WTC11 (cell line): ENCODE measurements at regions not wholly inside any gene's neighbourhood (a gene's known extent, or its start where the extent isn't known, plus 50 kb on each side); places are given as distances from the start of the nearest gene placed in this dataset.

ENCODE experiments used
- ATAC-seq: fragments of 200-7000 bp; cut with Tn5 transposase; 2 replicates; pipeline ENCODE4 v1.10.0; 2021; ENCODE audit warnings: mild to moderate bottlenecking, moderate library complexity
- CTCF ChIA-PET: fragments of 300-600 bp; sonication (Branson Sonifier 250); formaldehyde crosslinking; loops from one replicate; lab custom pipeline; 2021; ENCODE audit warnings: antibody characterized with exemption; lab: Charles Lee
- POLR2A ChIA-PET: fragments of 350-600 bp; sonication (Branson Sonifier 250); formaldehyde crosslinking; loops from one replicate; lab custom pipeline; 2021; ENCODE audit warnings: antibody characterized with exemption; lab: Charles Lee
- DNase-seq: peaks from one replicate; pipeline ENCODE4 v3.0.0; 2021; ENCODE audit warnings: low spot score
- H3K27ac Mint-ChIP-seq: 2 replicates; pipeline ENCODE4 v1.8.0; 2021; ENCODE audit warnings: mixed read lengths
- H3K27me3 Mint-ChIP-seq: 2 replicates; pipeline ENCODE4 v1.8.0; 2021; ENCODE audit warnings: low read depth, mild to moderate bottlenecking, moderate library complexity, mixed read lengths
- H3K36me3 Mint-ChIP-seq: 2 replicates; pipeline ENCODE4 v1.8.0; 2021; ENCODE audit warnings: mixed read lengths
- H3K4me1 Mint-ChIP-seq: 2 replicates; pipeline ENCODE4 v1.8.0; 2022; ENCODE audit warnings: mixed read lengths
- H3K4me3 Mint-ChIP-seq: 2 replicates; pipeline ENCODE4 v1.8.0; 2021; ENCODE audit warnings: mild to moderate bottlenecking, moderate library complexity, mixed read lengths
- H3K9me3 Mint-ChIP-seq: 2 replicates; pipeline ENCODE4 v1.8.0; 2021; ENCODE audit warnings: mixed read lengths
- ESRRA ChIP-seq: sonication (generic); formaldehyde crosslinking; IDR thresholded peaks from 2 replicates; pipeline ENCODE4 v1.8.1; 2022; ENCODE audit warnings: mild to moderate bottlenecking, missing genetic modification reagents, borderline replicate concordance
- FOXJ3 ChIP-seq: sonication (generic); formaldehyde crosslinking; IDR thresholded peaks from 2 replicates; pipeline ENCODE4 v1.9.0; 2021; ENCODE audit warnings: missing genetic modification reagents, mild to moderate bottlenecking, borderline replicate concordance
- GRHL2 ChIP-seq: fragments of 250-450 bp; sonication (Bioruptor Pico); IDR thresholded peaks from 2 replicates; pipeline ENCODE4 v1.8.0; 2022; ENCODE audit warnings: mild to moderate bottlenecking, moderate library complexity; ENCODE audit not compliant: insufficient replicate concordance, severe bottlenecking
- GTF2I ChIP-seq: fragments of 250-450 bp; sonication (Bioruptor Pico); conservative IDR thresholded peaks from 2 replicates; pipeline ENCODE4 v1.4.0; 2021; ENCODE audit warnings: mild to moderate bottlenecking
- IRF2 ChIP-seq: sonication (generic); formaldehyde crosslinking; IDR thresholded peaks from 2 replicates; pipeline ENCODE4 v1.8.0; 2022; ENCODE audit warnings: low read depth, missing genetic modification reagents, borderline replicate concordance
- MLX ChIP-seq: sonication (generic); formaldehyde crosslinking; IDR thresholded peaks from 2 replicates; pipeline ENCODE4 v1.8.1; 2023; ENCODE audit warnings: mild to moderate bottlenecking, missing genetic modification reagents, moderate library complexity
- MXD4 ChIP-seq: fragments of 250-450 bp; sonication (Bioruptor Pico); IDR thresholded peaks from 2 replicates; pipeline ENCODE4 v1.8.0; 2021; ENCODE audit warnings: mild to moderate bottlenecking, moderate library complexity, borderline replicate concordance
- MYBL2 ChIP-seq: sonication (generic); formaldehyde crosslinking; IDR thresholded peaks from 2 replicates; pipeline ENCODE4 v1.8.1; 2023; ENCODE audit warnings: mild to moderate bottlenecking, moderate library complexity, missing genetic modification reagents
- RORB ChIP-seq: fragments of 250-450 bp; sonication (Bioruptor Pico); IDR thresholded peaks from 2 replicates; pipeline ENCODE4 v1.9.0; 2021; ENCODE audit warnings: mild to moderate bottlenecking
- SP1 ChIP-seq: sonication (generic); formaldehyde crosslinking; conservative IDR thresholded peaks from 2 replicates; pipeline ENCODE4 v1.8.1; 2022; ENCODE audit warnings: missing genetic modification reagents
- TEAD4 ChIP-seq: sonication (generic); formaldehyde crosslinking; IDR thresholded peaks from 2 replicates; pipeline ENCODE4 v1.8.0; 2022; ENCODE audit warnings: mild to moderate bottlenecking, missing genetic modification reagents
- ZNF121 ChIP-seq: sonication (generic); formaldehyde crosslinking; IDR thresholded peaks from 2 replicates; pipeline ENCODE4 v1.8.0; 2023; ENCODE audit warnings: missing genetic modification reagents
- ZNF219 ChIP-seq: sonication (generic); formaldehyde crosslinking; IDR thresholded peaks from 2 replicates; pipeline ENCODE4 v1.8.0; 2023; ENCODE audit warnings: missing genetic modification reagents, mild to moderate bottlenecking, borderline replicate concordance
- TF ChIP-seq, protein P1 (sequence below): fragments of 250-450 bp; sonication (Bioruptor Pico); IDR thresholded peaks from 2 replicates; pipeline ENCODE4 v2.1.2; 2022; ENCODE audit warnings: mild to moderate bottlenecking, moderate library complexity
- TF ChIP-seq, protein P2 (sequence below): sonication (generic); formaldehyde crosslinking; IDR thresholded peaks from 2 replicates; pipeline ENCODE4 v1.8.0; 2023; ENCODE audit warnings: missing genetic modification reagents
- TF ChIP-seq, protein P3 (sequence below): sonication (generic); formaldehyde crosslinking; IDR thresholded peaks from 2 replicates; pipeline ENCODE4 v1.8.1; 2023; ENCODE audit warnings: mild to moderate bottlenecking, missing genetic modification reagents, moderate library complexity
- TF ChIP-seq, protein P4 (sequence below): fragments of 250-450 bp; sonication (Bioruptor Pico); conservative IDR thresholded peaks from 2 replicates; pipeline ENCODE4 v1.9.0; 2021; ENCODE audit warnings: mild to moderate bottlenecking
- TF ChIP-seq, protein P5 (sequence below): sonication (generic); formaldehyde crosslinking; IDR thresholded peaks from 2 replicates; pipeline ENCODE4 v1.8.1; 2022; ENCODE audit warnings: low read depth, missing genetic modification reagents, borderline replicate concordance
- TF ChIP-seq, protein P6 (sequence below): sonication (generic); formaldehyde crosslinking; IDR thresholded peaks from 2 replicates; pipeline ENCODE4 v1.8.0; 2023; ENCODE audit warnings: missing genetic modification reagents, mild to moderate bottlenecking, borderline replicate concordance
- TF ChIP-seq, protein P7 (sequence below): sonication (generic); formaldehyde crosslinking; IDR thresholded peaks from 2 replicates; pipeline ENCODE4 v1.8.1; 2023; ENCODE audit warnings: mild to moderate bottlenecking, missing genetic modification reagents

- TF ChIP-seq, protein P1, sequence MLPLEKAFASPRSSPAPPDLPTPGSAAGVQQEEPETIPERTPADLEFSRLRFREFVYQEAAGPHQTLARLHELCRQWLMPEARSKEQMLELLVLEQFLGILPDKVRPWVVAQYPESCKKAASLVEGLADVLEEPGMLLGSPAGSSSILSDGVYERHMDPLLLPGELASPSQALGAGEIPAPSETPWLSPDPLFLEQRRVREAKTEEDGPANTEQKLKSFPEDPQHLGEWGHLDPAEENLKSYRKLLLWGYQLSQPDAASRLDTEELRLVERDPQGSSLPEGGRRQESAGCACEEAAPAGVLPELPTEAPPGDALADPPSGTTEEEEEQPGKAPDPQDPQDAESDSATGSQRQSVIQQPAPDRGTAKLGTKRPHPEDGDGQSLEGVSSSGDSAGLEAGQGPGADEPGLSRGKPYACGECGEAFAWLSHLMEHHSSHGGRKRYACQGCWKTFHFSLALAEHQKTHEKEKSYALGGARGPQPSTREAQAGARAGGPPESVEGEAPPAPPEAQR, result no peak
- no peak for TF ChIP-seq MLX (CRISPR knock-in tag)
These were observed 394.9 kb upstream of the B3GALT2 start (continued) for GRCh38 chr1:193581341-193581740.

DNA sequence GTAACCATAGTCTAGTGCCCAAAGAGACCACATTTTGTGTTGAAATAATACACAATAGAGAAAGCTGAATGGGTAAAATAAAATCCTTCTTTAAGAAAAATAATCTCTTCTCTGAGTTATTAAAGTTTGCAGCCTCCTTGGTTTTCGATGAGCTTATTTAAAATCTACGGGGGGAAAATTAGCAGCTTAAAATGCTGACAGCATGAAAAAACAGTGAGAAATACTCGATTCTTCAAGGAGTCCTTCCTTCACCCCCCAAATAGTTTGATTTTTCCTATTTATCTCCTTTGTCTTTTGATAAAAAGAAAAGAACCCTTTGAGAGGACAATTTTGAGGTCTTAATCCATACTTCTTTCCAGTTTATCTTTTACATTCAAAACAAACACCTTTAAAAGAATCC is 394.0 kb upstream of the B3GALT2 start:
- POLR2A ChIA-PET, result no interaction called here
- peaks cover 11% of the 10 kb centered on the region for H3K9me3 Mint-ChIP-seq
- no peak overlapping the region for H3K4me3 Mint-ChIP-seq
- H3K27me3 Mint-ChIP-seq, result no peaks in the 10 kb centered on the region
- no peaks in the 10 kb centered on the region for H3K4me1 Mint-ChIP-seq
- CTCF ChIA-PET, result no interaction called here
- no peaks in the 10 kb centered on the region for H3K36me3 Mint-ChIP-seq
- no peak overlapping the region for H3K27ac Mint-ChIP-seq
- DNase-seq, result no peak
- no peak for ATAC-seq
- TF ChIP-seq MXD4 (CRISPR knock-in tag) (no peak), ZNF219 (CRISPR knock-in tag) (no peak), SP1 (CRISPR knock-in tag) (no peak), ESRRA (no peak), FOXJ3 (CRISPR knock-in tag) (no peak), IRF2 (CRISPR knock-in tag) (no peak), ZNF121 (CRISPR knock-in tag) (no peak), GTF2I (CRISPR knock-in tag) (no peak), GRHL2 (CRISPR knock-in tag) (no peak), RORB (no peak), TEAD4 (CRISPR knock-in tag) (no peak), MYBL2 (CRISPR knock-in tag) (no peak)
- TF ChIP-seq, protein P2, sequence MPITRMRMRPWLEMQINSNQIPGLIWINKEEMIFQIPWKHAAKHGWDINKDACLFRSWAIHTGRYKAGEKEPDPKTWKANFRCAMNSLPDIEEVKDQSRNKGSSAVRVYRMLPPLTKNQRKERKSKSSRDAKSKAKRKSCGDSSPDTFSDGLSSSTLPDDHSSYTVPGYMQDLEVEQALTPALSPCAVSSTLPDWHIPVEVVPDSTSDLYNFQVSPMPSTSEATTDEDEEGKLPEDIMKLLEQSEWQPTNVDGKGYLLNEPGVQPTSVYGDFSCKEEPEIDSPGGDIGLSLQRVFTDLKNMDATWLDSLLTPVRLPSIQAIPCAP (CRISPR knock-in tag), result no peak
- TF ChIP-seq, protein P3, sequence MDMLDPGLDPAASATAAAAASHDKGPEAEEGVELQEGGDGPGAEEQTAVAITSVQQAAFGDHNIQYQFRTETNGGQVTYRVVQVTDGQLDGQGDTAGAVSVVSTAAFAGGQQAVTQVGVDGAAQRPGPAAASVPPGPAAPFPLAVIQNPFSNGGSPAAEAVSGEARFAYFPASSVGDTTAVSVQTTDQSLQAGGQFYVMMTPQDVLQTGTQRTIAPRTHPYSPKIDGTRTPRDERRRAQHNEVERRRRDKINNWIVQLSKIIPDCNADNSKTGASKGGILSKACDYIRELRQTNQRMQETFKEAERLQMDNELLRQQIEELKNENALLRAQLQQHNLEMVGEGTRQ (CRISPR knock-in tag), result no peak
- TF ChIP-seq, protein P4, sequence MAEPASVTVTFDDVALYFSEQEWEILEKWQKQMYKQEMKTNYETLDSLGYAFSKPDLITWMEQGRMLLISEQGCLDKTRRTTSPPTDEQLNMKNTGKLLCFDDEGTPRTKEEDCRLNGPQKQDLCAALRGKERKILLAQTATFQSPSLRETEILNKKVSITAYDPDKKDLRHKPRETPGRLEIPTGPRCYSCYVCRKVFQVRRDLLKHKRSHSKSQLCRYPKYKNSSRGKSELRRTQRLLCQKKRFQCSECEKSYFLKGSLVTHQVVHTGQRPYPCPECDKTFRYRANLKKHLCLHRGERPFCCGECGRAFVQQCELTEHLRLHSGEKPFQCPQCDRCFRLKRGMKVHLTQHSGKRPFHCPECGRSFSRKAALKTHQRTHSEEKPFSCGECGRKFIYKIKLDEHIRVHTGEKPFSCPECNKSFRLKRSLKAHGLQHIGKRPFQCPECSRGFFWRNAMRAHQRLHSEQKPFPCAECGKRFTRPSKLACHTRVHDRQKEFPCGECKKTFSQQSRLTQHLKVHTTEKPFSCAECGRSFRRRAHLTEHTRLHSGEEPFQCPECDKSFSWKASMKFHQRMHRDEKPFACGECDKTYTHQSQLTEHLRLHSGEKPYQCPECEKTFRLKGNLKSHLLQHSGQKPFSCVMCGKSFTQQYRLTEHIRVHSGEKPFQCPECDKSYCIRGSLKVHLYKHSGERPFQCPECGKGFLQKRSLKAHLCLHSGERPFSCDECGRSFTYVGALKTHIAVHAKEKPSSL (CRISPR knock-in tag), result no peak
- TF ChIP-seq, protein P5, sequence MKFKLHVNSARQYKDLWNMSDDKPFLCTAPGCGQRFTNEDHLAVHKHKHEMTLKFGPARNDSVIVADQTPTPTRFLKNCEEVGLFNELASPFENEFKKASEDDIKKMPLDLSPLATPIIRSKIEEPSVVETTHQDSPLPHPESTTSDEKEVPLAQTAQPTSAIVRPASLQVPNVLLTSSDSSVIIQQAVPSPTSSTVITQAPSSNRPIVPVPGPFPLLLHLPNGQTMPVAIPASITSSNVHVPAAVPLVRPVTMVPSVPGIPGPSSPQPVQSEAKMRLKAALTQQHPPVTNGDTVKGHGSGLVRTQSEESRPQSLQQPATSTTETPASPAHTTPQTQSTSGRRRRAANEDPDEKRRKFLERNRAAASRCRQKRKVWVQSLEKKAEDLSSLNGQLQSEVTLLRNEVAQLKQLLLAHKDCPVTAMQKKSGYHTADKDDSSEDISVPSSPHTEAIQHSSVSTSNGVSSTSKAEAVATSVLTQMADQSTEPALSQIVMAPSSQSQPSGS (CRISPR knock-in tag), result no peak
- TF ChIP-seq, protein P6, sequence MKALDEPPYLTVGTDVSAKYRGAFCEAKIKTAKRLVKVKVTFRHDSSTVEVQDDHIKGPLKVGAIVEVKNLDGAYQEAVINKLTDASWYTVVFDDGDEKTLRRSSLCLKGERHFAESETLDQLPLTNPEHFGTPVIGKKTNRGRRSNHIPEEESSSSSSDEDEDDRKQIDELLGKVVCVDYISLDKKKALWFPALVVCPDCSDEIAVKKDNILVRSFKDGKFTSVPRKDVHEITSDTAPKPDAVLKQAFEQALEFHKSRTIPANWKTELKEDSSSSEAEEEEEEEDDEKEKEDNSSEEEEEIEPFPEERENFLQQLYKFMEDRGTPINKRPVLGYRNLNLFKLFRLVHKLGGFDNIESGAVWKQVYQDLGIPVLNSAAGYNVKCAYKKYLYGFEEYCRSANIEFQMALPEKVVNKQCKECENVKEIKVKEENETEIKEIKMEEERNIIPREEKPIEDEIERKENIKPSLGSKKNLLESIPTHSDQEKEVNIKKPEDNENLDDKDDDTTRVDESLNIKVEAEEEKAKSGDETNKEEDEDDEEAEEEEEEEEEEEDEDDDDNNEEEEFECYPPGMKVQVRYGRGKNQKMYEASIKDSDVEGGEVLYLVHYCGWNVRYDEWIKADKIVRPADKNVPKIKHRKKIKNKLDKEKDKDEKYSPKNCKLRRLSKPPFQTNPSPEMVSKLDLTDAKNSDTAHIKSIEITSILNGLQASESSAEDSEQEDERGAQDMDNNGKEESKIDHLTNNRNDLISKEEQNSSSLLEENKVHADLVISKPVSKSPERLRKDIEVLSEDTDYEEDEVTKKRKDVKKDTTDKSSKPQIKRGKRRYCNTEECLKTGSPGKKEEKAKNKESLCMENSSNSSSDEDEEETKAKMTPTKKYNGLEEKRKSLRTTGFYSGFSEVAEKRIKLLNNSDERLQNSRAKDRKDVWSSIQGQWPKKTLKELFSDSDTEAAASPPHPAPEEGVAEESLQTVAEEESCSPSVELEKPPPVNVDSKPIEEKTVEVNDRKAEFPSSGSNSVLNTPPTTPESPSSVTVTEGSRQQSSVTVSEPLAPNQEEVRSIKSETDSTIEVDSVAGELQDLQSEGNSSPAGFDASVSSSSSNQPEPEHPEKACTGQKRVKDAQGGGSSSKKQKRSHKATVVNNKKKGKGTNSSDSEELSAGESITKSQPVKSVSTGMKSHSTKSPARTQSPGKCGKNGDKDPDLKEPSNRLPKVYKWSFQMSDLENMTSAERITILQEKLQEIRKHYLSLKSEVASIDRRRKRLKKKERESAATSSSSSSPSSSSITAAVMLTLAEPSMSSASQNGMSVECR, result no peak
- TF ChIP-seq, protein P7, sequence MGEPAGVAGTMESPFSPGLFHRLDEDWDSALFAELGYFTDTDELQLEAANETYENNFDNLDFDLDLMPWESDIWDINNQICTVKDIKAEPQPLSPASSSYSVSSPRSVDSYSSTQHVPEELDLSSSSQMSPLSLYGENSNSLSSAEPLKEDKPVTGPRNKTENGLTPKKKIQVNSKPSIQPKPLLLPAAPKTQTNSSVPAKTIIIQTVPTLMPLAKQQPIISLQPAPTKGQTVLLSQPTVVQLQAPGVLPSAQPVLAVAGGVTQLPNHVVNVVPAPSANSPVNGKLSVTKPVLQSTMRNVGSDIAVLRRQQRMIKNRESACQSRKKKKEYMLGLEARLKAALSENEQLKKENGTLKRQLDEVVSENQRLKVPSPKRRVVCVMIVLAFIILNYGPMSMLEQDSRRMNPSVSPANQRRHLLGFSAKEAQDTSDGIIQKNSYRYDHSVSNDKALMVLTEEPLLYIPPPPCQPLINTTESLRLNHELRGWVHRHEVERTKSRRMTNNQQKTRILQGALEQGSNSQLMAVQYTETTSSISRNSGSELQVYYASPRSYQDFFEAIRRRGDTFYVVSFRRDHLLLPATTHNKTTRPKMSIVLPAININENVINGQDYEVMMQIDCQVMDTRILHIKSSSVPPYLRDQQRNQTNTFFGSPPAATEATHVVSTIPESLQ (CRISPR knock-in tag), result no peak
